ENCODE measurements at regions not wholly inside any gene's neighbourhood (a gene's known extent, or its start where the extent isn't known, plus 50 kb on each side); places are given as distances from the start of the nearest gene placed in this dataset.
"Not testable (repeated sequence)": the region's sequence is repeated elsewhere in the genome, so short reads cannot be mapped to it uniquely, and the experiment has no call there.

DNA sequence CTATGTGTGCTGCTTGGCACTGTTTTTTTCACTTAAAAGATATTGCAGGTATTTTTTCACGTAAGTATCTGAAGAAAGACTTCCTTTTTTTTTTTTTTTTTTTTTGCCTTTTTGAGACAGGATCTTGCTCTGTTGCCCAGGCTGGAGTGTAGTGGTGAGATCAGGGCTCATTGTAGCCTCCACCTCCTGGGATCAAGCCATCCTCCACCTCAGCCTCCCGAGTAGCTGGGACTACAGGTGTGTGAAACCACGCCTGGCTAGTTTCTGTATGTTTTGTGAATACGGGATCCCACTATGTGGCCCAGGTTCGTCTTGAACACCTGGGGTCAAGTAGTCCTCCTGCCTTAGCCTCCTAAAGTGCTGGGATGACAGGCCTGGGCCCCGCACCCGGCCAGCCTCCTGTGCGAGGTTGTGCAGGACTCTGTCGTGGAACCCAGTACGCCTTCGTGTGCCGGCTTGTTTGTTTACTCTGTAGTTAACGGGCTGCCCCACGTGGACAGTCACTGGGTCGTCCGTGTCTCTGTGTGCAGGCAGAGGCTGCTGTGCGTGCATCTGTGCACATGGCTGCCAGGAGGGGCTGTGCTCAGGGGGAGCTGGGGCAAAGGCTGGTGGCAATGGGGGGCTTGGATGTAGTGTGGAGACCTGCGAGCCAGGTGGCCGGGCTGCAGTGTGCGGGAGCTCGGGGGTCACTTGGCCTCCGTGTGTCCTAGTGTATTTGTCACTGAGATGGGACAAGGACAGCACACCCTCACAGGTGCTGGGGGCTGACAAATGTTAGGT lies 179.5 kb downstream of the ADRA2C start:
- no peak overlapping the region for H3K4me3 ChIP-seq (ENCODE audit: low read length)
- TF ChIP-seq ZNF274 (IDR thresholded peaks at IDR 0.05; ENCODE audit: low read depth, low read length): no peak

GRCh38 chr4:3946553-3946952 lies 180.4 kb downstream of the ADRA2C start:
- H3K4me3 ChIP-seq (ENCODE audit: low read length): not testable (repeated sequence)

DNA sequence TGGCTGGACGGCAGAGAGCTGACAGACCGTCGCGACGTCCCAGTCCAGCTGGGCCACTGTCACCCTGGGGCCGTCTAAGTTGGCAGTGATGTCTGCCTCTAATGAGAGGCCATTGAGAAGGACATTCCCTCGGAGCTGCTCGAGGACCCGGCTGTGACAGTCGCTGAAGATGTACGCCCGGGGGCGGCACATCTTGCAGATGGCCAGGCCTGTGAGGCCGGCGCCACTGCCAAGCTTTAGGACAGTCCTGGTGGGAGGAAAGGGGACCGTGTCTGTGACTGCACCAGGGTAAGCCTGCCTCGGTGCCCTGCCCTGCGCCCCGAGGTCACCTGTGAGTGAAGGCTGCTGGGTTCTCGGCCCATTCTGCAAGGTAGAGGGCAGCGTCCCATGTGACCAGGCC lies 181.6 kb downstream of the ADRA2C start:
- H3K4me3 ChIP-seq (ENCODE audit: low read length): not testable (repeated sequence)

GRCh38 chr4:3948210-3948609 lies 182.0 kb downstream of the ADRA2C start:
- H3K4me3 ChIP-seq (ENCODE audit: low read length): not testable (repeated sequence)

DNA sequence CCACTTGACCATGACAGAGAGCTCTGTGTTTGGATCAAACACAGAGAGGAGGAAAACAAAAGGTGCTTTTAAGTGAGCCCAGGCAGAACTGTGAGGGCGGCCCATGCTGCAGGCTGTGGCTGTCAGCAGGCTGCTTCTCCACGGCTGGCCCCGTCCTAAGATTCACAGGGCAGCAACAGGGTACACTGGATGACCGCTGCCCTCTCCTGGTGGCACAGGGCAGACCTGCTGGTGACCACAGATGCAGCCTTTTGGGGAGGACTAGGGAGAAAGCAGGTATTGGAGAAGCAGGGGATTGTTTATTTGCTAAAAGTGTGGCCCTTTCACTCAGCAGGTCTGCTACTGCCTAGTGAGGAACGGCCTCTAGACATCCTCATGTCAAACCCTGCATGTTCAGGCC lies 183.7 kb downstream of the ADRA2C start:
- H3K4me3 ChIP-seq (ENCODE audit: low read length): not testable (repeated sequence)

- not testable (repeated sequence) for H3K4me3 ChIP-seq (ENCODE audit: low read length)
These were observed 186.4 kb downstream of the ADRA2C start for GRCh38 chr4:3952443-3953139.

DNA sequence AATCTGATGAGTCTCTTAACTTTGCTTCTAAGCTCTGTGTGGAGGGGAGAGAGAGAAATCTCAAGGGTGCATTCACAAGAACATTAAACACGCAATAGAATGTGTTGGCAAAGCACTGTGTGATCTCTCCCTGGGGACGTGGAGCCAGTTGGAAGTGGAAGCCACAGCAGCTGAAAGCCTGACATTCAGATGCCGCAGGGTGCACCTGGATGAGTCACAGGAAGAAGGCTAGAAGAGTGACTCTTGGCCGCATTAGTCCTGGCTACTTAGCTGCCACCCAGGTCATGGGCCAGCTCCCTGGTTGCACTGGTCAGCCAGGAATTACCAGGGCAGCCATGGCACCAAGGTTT lies 186.9 kb downstream of the ADRA2C start:
- H3K4me3 ChIP-seq (ENCODE audit: low read length): not testable (repeated sequence)

DNA sequence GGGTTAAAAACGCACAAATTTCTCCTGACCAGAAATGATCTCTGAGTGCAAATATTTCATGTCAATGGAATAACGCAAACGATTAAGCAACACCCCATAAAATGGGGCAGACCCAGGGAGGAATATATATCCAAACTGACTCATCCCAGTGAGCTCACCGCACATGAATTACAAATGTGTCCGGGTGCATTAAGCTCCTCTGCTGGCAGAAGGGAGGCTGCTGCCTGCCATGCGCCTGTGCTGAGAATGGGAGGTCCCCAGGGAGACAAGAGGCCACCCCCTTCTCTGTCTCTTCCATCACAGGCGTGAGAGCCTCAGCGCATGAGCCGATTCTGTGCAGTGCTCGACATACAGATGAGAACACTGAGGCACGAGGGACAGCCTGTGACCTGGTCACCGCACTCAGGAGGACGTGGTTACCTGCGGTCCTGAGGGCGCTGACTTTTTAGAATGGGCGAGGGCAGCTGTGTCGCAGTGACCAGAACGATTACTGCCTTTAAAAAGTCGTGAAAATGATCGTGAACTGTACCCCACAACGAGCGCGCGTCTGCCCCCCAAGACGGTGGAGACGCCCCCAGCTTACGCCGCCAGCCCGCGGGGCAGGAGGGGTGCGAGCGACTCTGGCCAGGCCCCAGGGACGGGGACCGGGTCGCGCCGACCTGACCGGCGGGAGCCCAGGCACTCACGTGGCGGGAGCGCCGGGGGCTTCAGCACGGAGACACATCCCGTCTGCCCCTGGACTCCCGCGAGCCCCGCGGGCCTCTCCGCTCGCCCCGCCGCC lies 188.5 kb downstream of the ADRA2C start:
- H3K4me3 ChIP-seq (ENCODE audit: low read length): peak overlapping the region; percentile 74; the same call in 1 of the 2 replicates

DNA sequence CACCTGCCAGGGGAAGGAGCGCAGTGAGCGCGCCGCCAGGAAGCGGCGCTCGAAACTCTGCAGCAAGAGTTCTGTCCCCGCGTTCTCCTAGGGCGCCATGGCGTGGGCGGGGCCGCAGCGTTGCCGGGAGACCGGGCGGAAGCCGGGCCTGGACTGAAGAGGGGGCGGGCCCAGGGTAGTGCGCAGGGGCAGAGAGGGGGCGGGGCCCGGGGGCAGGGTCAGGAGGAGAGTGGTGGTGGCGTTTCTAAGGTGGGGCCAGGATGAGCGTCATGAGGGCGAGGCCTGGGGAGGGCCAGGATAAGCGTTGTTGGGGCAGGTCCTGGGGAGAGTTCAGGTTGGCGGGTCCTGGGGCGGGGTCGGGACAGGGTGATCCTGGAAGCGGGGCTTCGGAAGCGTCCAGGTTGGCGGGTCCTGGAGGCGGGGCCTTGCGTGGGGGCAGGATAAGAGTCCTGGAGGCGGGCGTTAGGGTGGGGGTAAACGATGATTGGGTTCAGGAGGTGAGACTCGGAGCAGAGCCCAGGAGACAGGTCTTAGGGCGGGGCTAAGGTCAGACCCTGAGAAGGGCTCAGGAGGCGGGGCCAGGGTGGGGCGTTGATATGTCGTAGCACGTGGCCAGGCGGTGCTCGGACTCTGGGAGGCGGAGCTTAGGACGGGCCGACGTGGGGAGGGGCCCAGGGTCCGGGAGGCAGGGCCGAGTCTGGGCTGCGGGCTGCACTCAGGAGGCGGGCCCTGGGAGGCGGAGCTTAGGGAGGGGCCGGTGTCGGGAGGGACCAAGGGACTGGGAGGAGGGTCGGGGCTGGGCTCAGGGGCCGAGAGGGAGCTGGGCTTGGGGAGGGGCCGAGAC lies 189.4 kb downstream of the ADRA2C start:
- peak overlapping the region; percentile 74; the same call in 1 of the 2 replicates for H3K4me3 ChIP-seq (ENCODE audit: low read length)

DNA sequence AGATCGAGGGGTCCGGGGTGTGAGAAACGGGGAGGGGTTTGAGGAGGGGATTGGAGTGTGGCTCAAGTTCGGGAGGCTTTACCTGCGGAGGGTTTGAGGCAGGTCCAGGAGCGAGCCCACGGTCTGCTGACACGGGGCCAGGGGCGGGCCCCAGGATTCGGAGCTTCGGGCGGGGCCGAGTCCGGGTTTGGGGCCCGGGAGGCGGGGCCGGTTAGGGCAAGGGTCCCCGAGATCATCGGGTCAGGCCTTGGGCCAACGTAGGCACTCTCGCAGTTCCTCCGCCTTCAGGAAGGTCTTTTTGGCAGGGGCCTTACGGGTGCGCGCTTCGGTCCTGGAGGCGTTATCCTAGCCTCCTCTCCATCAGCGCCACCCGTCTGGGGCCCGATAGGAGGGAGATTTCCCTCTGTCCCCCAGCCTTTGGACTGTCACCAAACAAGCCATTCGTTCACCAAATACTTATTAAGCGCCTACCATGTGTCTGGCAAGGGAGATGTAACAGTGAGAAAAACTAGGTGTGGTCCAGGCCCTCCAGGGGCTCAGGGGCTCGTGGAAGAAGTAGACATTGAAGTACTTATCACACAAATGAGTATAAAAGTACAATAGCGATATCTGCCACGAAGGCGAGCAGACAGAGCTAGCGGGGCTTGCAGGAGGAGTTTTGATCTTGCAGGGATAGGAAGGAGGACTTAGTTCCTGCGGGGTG lies 190.1 kb downstream of the ADRA2C start:
- H3K4me3 ChIP-seq (ENCODE audit: low read length): peak overlapping the region; percentile 73; the same call in 1 of the 2 replicates

DNA sequence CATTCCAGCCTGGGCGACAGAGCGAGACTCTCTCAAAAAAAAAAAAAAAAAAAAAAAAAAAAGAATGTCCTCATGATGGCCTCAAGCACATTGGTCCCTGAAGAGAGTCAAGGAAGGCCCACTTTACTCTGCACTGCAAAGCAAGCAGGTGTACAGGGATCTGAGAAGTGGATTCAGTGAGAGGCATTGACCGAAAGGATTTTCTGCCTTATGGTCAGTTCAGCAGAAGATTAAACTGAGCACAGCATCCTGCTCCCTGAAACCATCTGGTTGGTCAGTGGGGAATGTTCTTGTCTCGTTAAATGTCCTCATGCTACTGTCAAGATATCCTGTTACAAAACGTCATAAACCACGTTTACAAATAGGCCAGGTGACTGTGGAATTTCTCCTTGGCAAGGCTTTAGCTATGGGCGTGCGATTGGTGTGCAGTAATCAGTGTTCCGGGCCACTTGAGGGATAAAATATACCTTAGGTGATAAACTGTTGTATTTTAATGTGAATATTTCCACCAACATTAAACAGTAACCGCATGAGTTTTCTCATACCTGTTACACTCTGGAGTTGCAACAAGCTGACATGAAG lies 195.0 kb downstream of the ADRA2C start:
- H3K4me3 ChIP-seq (ENCODE audit: low read length): not testable (repeated sequence)

- not testable (repeated sequence) for H3K4me3 ChIP-seq (ENCODE audit: low read length)
These were observed 198.5 kb downstream of the ADRA2C start for GRCh38 chr4:3964572-3965278.

DNA sequence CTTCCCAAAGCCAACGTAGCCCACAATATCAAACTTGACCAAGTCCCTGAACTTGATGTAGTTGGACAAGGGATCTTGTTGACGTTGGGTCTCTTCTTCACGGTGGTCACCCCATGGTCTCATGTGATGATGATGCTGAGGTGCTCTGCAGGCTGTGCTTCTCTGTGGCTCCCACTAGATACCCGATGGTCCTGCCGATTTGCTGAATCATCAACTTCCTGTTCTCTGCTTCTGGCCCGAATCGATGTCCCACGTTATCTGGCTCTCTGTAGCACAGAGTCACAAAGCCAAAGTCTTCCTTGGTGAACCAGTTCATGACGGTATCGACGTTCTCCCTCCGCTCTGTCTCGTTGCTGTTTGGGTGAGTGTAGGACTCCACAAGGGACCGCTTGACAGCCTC lies 201.0 kb downstream of the ADRA2C start:
- H3K4me3 ChIP-seq (ENCODE audit: low read length): not testable (repeated sequence)

GRCh38 chr4:3972626-3973025 lies 206.4 kb downstream of the ADRA2C start:
- not testable (repeated sequence) for H3K4me3 ChIP-seq (ENCODE audit: low read length)

DNA sequence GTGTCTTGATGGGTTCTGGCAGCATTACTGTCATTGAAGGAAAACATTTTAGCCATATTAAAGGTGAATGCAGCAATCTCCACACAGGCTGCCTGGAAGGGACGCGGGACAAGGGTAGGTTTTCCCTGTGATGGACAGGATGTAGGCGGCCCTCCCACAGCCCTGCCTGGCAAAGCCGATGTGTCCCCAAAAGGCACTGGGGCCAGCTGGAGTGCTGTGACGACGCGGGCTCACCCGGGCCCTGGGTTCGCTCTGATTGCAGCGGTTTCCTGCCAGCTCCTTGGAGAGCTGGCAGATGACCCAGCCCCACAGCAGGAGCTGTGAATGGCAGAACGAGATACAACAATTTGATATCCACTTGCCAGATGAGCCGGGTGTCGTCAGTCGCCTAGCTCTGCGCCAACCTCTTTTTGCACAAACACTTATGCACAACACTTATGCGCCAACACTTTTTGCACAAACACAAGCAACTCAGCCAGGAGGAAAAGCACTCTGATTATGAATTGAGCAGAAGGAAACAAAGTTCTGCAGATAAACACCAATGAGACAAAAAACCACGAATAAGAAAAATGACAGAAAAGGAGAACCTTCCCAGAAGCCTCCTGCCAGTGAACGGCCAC lies 207.5 kb downstream of the ADRA2C start:
- not testable (repeated sequence) for H3K4me3 ChIP-seq (ENCODE audit: low read length)

GRCh38 chr4:3983518-3984125 lies 217.4 kb downstream of the ADRA2C start:
- not testable (repeated sequence) for H3K4me3 ChIP-seq (ENCODE audit: low read length)

DNA sequence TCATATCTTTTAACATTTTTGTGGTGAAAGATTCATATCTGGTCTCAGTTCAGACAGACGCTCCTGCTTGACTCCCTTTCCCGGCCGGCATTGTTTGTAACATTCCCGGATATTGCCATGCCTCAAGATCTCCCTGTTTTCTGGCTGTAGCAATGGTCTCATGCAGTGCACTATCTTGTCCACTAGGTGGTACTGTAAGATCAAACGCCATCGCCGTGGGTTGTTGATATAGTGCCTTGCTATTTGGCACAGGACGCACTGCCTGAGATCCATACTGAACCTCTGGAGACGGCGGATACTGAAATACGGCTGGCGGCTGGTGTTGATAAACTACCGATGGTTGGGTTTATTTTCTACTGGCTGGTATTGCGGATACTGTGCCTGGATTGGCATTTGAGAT lies 218.6 kb downstream of the ADRA2C start:
- H3K4me3 ChIP-seq (ENCODE audit: low read length): not testable (repeated sequence)

GRCh38 chr4:3986412-3986811 lies 220.2 kb downstream of the ADRA2C start:
- not testable (repeated sequence) for H3K4me3 ChIP-seq (ENCODE audit: low read length)

All from GM08714 (cell line).